ENCODE measurements at regions not wholly inside any gene's neighbourhood (a gene's known extent, or its start where the extent isn't known, plus 50 kb on each side); places are given as distances from the start of the nearest gene placed in this dataset.

- TF ChIP-seq CTCF (IDR thresholded peaks at IDR 0.05; ENCODE audit: unreplicated experiment in 3 of 3) = no peak
- no peak overlapping the region for H3K27ac Mint-ChIP-seq
- no peak overlapping the region for H3K4me3 Mint-ChIP-seq
- H3K27me3 Mint-ChIP-seq (ENCODE audit: low read depth) = no peaks in the 10 kb centered on the region
- H3K9me3 Mint-ChIP-seq = peaks cover 3% of the 10 kb centered on the region
- H3K4me1 Mint-ChIP-seq = peaks cover 5% of the 10 kb centered on the region
- H3K36me3 Mint-ChIP-seq (ENCODE audit: low read depth) = no peaks in the 10 kb centered on the region
Measured at GRCh38 chr2:78865667-78866066, 159.8 kb upstream of the REG3G start.

GRCh38 chr2:78870343-78870967 lies 155.0 kb upstream of the REG3G start:
- TF ChIP-seq CTCF (IDR thresholded peaks at IDR 0.05; ENCODE audit: unreplicated experiment in 3 of 3) = no peak
- Mint-ChIP-seq H3K4me1 (peaks cover 14% of the 10 kb centered on the region), H3K4me3 (no peak overlapping the region), H3K27me3 (ENCODE audit: low read depth) (no peaks in the 10 kb centered on the region), H3K9me3 (peaks cover 3% of the 10 kb centered on the region), H3K36me3 (ENCODE audit: low read depth) (no peaks in the 10 kb centered on the region), H3K27ac (no peak overlapping the region)

- Mint-ChIP-seq H3K4me1 (peaks cover 14% of the 10 kb centered on the region), H3K27me3 (ENCODE audit: low read depth) (no peaks in the 10 kb centered on the region), H3K27ac (no peak overlapping the region), H3K9me3 (peaks cover 2% of the 10 kb centered on the region), H3K36me3 (ENCODE audit: low read depth) (no peaks in the 10 kb centered on the region), H3K4me3 (no peak overlapping the region)
- TF ChIP-seq CTCF (IDR thresholded peaks at IDR 0.05; ENCODE audit: unreplicated experiment in 3 of 3) = no peak
Measured at GRCh38 chr2:78873526-78873925, 152.0 kb upstream of the REG3G start.

- Mint-ChIP-seq H3K27me3 (ENCODE audit: low read depth) (no peaks in the 10 kb centered on the region), H3K4me3 (no peak overlapping the region), H3K4me1 (peaks cover 6% of the 10 kb centered on the region), H3K27ac (peak overlapping the region in 1 of 3 experiments; percentile 16), H3K9me3 (no peaks in the 10 kb centered on the region), H3K36me3 (ENCODE audit: low read depth) (no peaks in the 10 kb centered on the region)
- no peak for TF ChIP-seq CTCF (IDR thresholded peaks at IDR 0.05; ENCODE audit: unreplicated experiment in 3 of 3)
Measured at GRCh38 chr2:78876316-78876688, 149.2 kb upstream of the REG3G start.

GRCh38 chr2:78887446-78887845 lies 138.1 kb upstream of the REG3G start:
- H3K27ac Mint-ChIP-seq = no peak overlapping the region
- no peak for TF ChIP-seq CTCF (IDR thresholded peaks at IDR 0.05; ENCODE audit: unreplicated experiment in 3 of 3)
- no peak overlapping the region for H3K4me3 Mint-ChIP-seq
- H3K27me3 Mint-ChIP-seq (ENCODE audit: low read depth) = no peaks in the 10 kb centered on the region
- H3K9me3 Mint-ChIP-seq = no peaks in the 10 kb centered on the region
- H3K36me3 Mint-ChIP-seq (ENCODE audit: low read depth) = no peaks in the 10 kb centered on the region
- peaks cover 4% of the 10 kb centered on the region for H3K4me1 Mint-ChIP-seq

GRCh38 chr2:78890935-78891334 lies 134.6 kb upstream of the REG3G start:
- H3K27me3 Mint-ChIP-seq (ENCODE audit: low read depth) = no peaks in the 10 kb centered on the region
- peaks cover 4% of the 10 kb centered on the region for H3K4me1 Mint-ChIP-seq
- no peak overlapping the region for H3K4me3 Mint-ChIP-seq
- no peaks in the 10 kb centered on the region for H3K36me3 Mint-ChIP-seq (ENCODE audit: low read depth)
- TF ChIP-seq CTCF (IDR thresholded peaks at IDR 0.05; ENCODE audit: unreplicated experiment in 3 of 3) = no peak
- H3K9me3 Mint-ChIP-seq = no peaks in the 10 kb centered on the region
- H3K27ac Mint-ChIP-seq = no peak overlapping the region

Data from nephron (organoid).